Ishikawa (cell line): ENCODE measurements at regions not wholly inside any gene's neighbourhood (a gene's known extent, or its start where the extent isn't known, plus 50 kb on each side); places are given as distances from the start of the nearest gene placed in this dataset.

ENCODE experiments used
- CEBPB ChIP-seq: IDR thresholded peaks from 2 replicates; pipeline ENCODE4 v1.6.1; 2012
- CREB1 ChIP-seq: IDR thresholded peaks from 2 replicates; pipeline ENCODE4 v1.6.1; 2012; ENCODE audit warnings: low read depth
- EGR1 ChIP-seq: IDR thresholded peaks from 2 replicates; pipeline ENCODE4 v1.6.1; 2012
- EP300 ChIP-seq: IDR thresholded peaks from 2 replicates; pipeline ENCODE4 v1.6.1; 2012; ENCODE audit warnings: borderline replicate concordance
- FOXM1 ChIP-seq: IDR thresholded peaks from 2 replicates; pipeline ENCODE4 v1.6.1; 2012; ENCODE audit warnings: low read depth, borderline replicate concordance
- MAX ChIP-seq: IDR thresholded peaks from 2 replicates; pipeline ENCODE4 v1.6.1; 2012
- NFIC ChIP-seq: IDR thresholded peaks from 2 replicates; pipeline ENCODE4 v1.6.1; 2012
- RAD21 ChIP-seq: IDR thresholded peaks from 2 replicates; pipeline ENCODE4 v1.6.1; 2012; ENCODE audit warnings: low read depth
- REST ChIP-seq: IDR thresholded peaks from 2 replicates; pipeline ENCODE4 v1.6.1; 2012; ENCODE audit warnings: low read depth, mild to moderate bottlenecking
- TAF1 ChIP-seq: IDR thresholded peaks from 2 replicates; pipeline ENCODE4 v1.6.1; 2012; ENCODE audit warnings: low read depth, mild to moderate bottlenecking
- TCF12 ChIP-seq: IDR thresholded peaks from 2 replicates; pipeline ENCODE4 v1.6.1; 2012; ENCODE audit warnings: low read depth
- TEAD4 ChIP-seq: IDR thresholded peaks from 2 replicates; pipeline ENCODE4 v1.6.1; 2012
- USF1 ChIP-seq: IDR thresholded peaks from 2 replicates; pipeline ENCODE4 v1.6.1; 2012
- YY1 ChIP-seq: IDR thresholded peaks from 2 replicates; pipeline ENCODE4 v1.6.1; 2012; ENCODE audit warnings: low read depth
- ZBTB7A ChIP-seq: IDR thresholded peaks from 2 replicates; pipeline ENCODE4 v1.6.1; 2012; ENCODE audit warnings: low read depth

- TF ChIP-seq USF1 (no peak), YY1 (no peak), FOXM1 (no peak), TCF12 (no peak), TAF1 (no peak), EP300 (no peak), CEBPB (no peak), RAD21 (no peak), TEAD4 (no peak), MAX (no peak), ZBTB7A (no peak), CREB1 (no peak), REST (no peak), NFIC (no peak), EGR1 (no peak)
Measured at GRCh38 chr2:76692908-76693307, 829.3 kb downstream of the LRRTM4 start.

GRCh38 chr2:76688732-76689131 lies 833.4 kb downstream of the LRRTM4 start:
- no peak for TF ChIP-seq REST
- TF ChIP-seq RAD21: no peak
- TF ChIP-seq NFIC: no peak
- no peak for TF ChIP-seq USF1
- TF ChIP-seq EP300: no peak
- TF ChIP-seq MAX: no peak
- no peak for TF ChIP-seq TEAD4
- no peak for TF ChIP-seq TCF12
- no peak for TF ChIP-seq CREB1
- TF ChIP-seq ZBTB7A: no peak
- no peak for TF ChIP-seq FOXM1
- no peak for TF ChIP-seq YY1
- TF ChIP-seq EGR1: no peak
- TF ChIP-seq CEBPB: no peak
- no peak for TF ChIP-seq TAF1

- no peak for TF ChIP-seq TAF1
- TF ChIP-seq EGR1: no peak
- no peak for TF ChIP-seq RAD21
- TF ChIP-seq FOXM1: no peak
- no peak for TF ChIP-seq YY1
- TF ChIP-seq TEAD4: no peak
- TF ChIP-seq CEBPB: no peak
- no peak for TF ChIP-seq TCF12
- TF ChIP-seq ZBTB7A: no peak
Measured at GRCh38 chr2:76687923-76688322, 834.3 kb downstream of the LRRTM4 start.

GRCh38 chr2:76684756-76685155 lies 837.4 kb downstream of the LRRTM4 start:
- TF ChIP-seq CREB1 (no peak), TCF12 (no peak), YY1 (no peak), EGR1 (no peak), USF1 (no peak), TEAD4 (no peak), ZBTB7A (no peak), RAD21 (no peak), NFIC (no peak), EP300 (no peak), TAF1 (no peak), REST (no peak)
